GM23338 (cell line): ENCODE measurements at regions not wholly inside any gene's neighbourhood (a gene's known extent, or its start where the extent isn't known, plus 50 kb on each side); places are given as distances from the start of the nearest gene placed in this dataset.

Source experiments
- ATAC-seq: fragments of 200-7000 bp; cut with Tn5 transposase; 3 replicates; pipeline ENCODE4 v1.9.1; 2020
- DNase-seq: peaks from one replicate; pipeline ENCODE4 v3.0.0-alpha.2; 2015; ENCODE audit warnings: low spot score
- H2AFZ ChIP-seq: fragments of 200-600 bp; sonication (generic); 2 replicates; pipeline ENCODE4 v1.8.0; 2016; ENCODE audit warnings: antibody characterized with exemption, mild to moderate bottlenecking, moderate library complexity
- H3F3A ChIP-seq: fragments of 200-600 bp; sonication (generic); replicated peaks from 2 replicates; pipeline ENCODE4 v1.8.0; 2017; ENCODE audit warnings: antibody characterized with exemption, mixed run types, low read depth
- H3K27ac ChIP-seq: fragments of 200-600 bp; sonication (generic); 2 replicates; pipeline ENCODE4 v1.6.1; 2016; ENCODE audit warnings: low read depth
- H3K27me3 ChIP-seq: fragments of 200-600 bp; sonication (generic); 2 replicates; pipeline ENCODE4 v1.8.0; 2016; ENCODE audit warnings: mild to moderate bottlenecking, mixed run types, moderate library complexity; ENCODE audit not compliant: insufficient read depth
- H3K36me3 ChIP-seq: fragments of 200-600 bp; sonication (generic); 2 replicates; pipeline ENCODE4 v1.8.0; 2016; ENCODE audit warnings: mild to moderate bottlenecking; ENCODE audit not compliant: insufficient read depth
- H3K4me1 ChIP-seq: fragments of 200-600 bp; sonication (generic); 2 replicates; pipeline ENCODE4 v1.8.0; 2016; ENCODE audit warnings: mild to moderate bottlenecking, moderate library complexity; ENCODE audit not compliant: insufficient read depth
- H3K4me2 ChIP-seq: fragments of 200-600 bp; sonication (generic); 2 replicates; pipeline ENCODE4 v1.7.1; 2017; ENCODE audit warnings: mixed run types
- H3K4me3 ChIP-seq: fragments of 200-600 bp; sonication (generic); 2 replicates; pipeline ENCODE4 v1.6.1; 2016; ENCODE audit warnings: mixed run types
- H3K79me2 ChIP-seq: fragments of 200-600 bp; sonication (generic); replicated peaks from 2 replicates; pipeline ENCODE4 v1.8.0; 2017; ENCODE audit warnings: mild to moderate bottlenecking; ENCODE audit not compliant: insufficient read depth
- H3K9me2 ChIP-seq: fragments of 200-600 bp; sonication (generic); 2 replicates; pipeline ENCODE4 v1.8.0; 2017; ENCODE audit not compliant: insufficient read depth
- H4K20me1 ChIP-seq: fragments of 200-600 bp; sonication (generic); replicated peaks from 2 replicates; pipeline ENCODE4 v1.8.0; 2017; ENCODE audit warnings: mild to moderate bottlenecking; ENCODE audit not compliant: insufficient read depth
- H3K27ac Mint-ChIP-seq: 2 replicates; pipeline ENCODE4 v1.8.0; 2020; ENCODE audit warnings: inconsistent platforms, mild to moderate bottlenecking, moderate library complexity, mixed read lengths
- H3K27me3 Mint-ChIP-seq: 3 replicates; pipeline ENCODE4 v1.8.0; 2022; ENCODE audit warnings: low read depth, mild to moderate bottlenecking, moderate library complexity, mixed read lengths, inconsistent platforms; ENCODE audit not compliant: insufficient read depth, poor library complexity
- H3K36me3 Mint-ChIP-seq: 3 replicates; pipeline ENCODE4 v1.8.0; 2021; ENCODE audit warnings: low read depth, mild to moderate bottlenecking, inconsistent platforms, moderate library complexity, mixed read lengths
- H3K4me1 Mint-ChIP-seq: 3 replicates; pipeline ENCODE4 v1.8.0; 2020; ENCODE audit warnings: mild to moderate bottlenecking, inconsistent platforms, mixed read lengths
- H3K4me3 Mint-ChIP-seq: 3 replicates; pipeline ENCODE4 v1.8.0; 2021; ENCODE audit warnings: moderate library complexity, mild to moderate bottlenecking, inconsistent platforms, mixed read lengths
- H3K9me3 Mint-ChIP-seq: 3 replicates; pipeline ENCODE4 v1.8.0; 2020; ENCODE audit warnings: moderate library complexity, mild to moderate bottlenecking, inconsistent platforms, mixed read lengths
- CREB1 ChIP-seq: fragments of 250-450 bp; sonication (Bioruptor Pico); IDR thresholded peaks from 2 replicates; pipeline ENCODE4 v1.5.0; 2020; ENCODE audit warnings: low read depth, mild to moderate bottlenecking, moderate library complexity
- ETS1 ChIP-seq: IDR thresholded peaks from 2 replicates; pipeline ENCODE4 v1.6.1; 2016; ENCODE audit warnings: antibody characterized with exemption
- EZH2 ChIP-seq: fragments of 200-600 bp; sonication (generic); IDR thresholded peaks from one replicate; pipeline ENCODE4 v1.8.0; 2017; ENCODE audit warnings: antibody characterized with exemption, mild to moderate bottlenecking, low read depth; ENCODE audit not compliant: unreplicated experiment
- EZH2phosphoT487 ChIP-seq: fragments of 200-600 bp; sonication (generic); IDR thresholded peaks from one replicate; pipeline ENCODE4 v1.8.1; 2018; ENCODE audit warnings: antibody characterized with exemption; ENCODE audit not compliant: unreplicated experiment
- JUNB ChIP-seq: IDR thresholded peaks from one replicate; pipeline ENCODE4 v1.6.1; 2016; ENCODE audit warnings: antibody characterized with exemption; ENCODE audit not compliant: unreplicated experiment
- NANOG ChIP-seq: IDR thresholded peaks from 2 replicates; pipeline ENCODE4 v1.6.1; 2016; ENCODE audit warnings: antibody characterized with exemption, borderline replicate concordance
- POLR2AphosphoS5 ChIP-seq: IDR thresholded peaks from 2 replicates; pipeline ENCODE4 v1.6.1; 2016; ENCODE audit warnings: antibody characterized with exemption, low read depth
- STAT1 ChIP-seq: IDR thresholded peaks from one replicate; pipeline ENCODE4 v1.6.1; 2016; ENCODE audit warnings: antibody characterized with exemption; ENCODE audit not compliant: unreplicated experiment
- ZNF114 ChIP-seq: fragments of 250-450 bp; sonication (Bioruptor Pico); IDR thresholded peaks from 2 replicates; pipeline ENCODE4 v1.5.0; 2020; ENCODE audit warnings: mild to moderate bottlenecking, moderate library complexity
- ZNF331 ChIP-seq: fragments of 250-450 bp; sonication (Bioruptor Pico); IDR thresholded peaks from 2 replicates; pipeline ENCODE4 v1.5.0; 2020; ENCODE audit warnings: low read depth, mild to moderate bottlenecking, moderate library complexity
- ZNF462 ChIP-seq: fragments of 250-450 bp; sonication (Bioruptor Pico); IDR thresholded peaks from 2 replicates; pipeline ENCODE4 v1.5.0; 2020; ENCODE audit warnings: mild to moderate bottlenecking, moderate library complexity
- TF ChIP-seq, protein P1 (sequence below): IDR thresholded peaks from one replicate; pipeline ENCODE4 v1.6.1; 2018; ENCODE audit warnings: antibody characterized with exemption; ENCODE audit not compliant: unreplicated experiment
- TF ChIP-seq, protein P2 (sequence below), 2 experiments: fragments of 200-600 bp in 1 of 2; sonication (generic) in 1 of 2; conservative IDR thresholded peaks; 2 replicates each; pipeline versions ENCODE4 v1.5.1 to v1.6.1; 2016 to 2017; ENCODE audit warnings: antibody characterized with exemption in 2 of 2, low read depth in 2 of 2, mild to moderate bottlenecking in 2 of 2, moderate library complexity in 1 of 2

GRCh38 chr3:77906102-77906709 lies 866.3 kb downstream of the ROBO2 start:
- no peak for DNase-seq

More at GRCh38 chr3:77906102-77906709, 866.3 kb downstream of the ROBO2 start:
- Histone ChIP-seq H3K27me3 (no peaks in the 10 kb centered on the region), H3K4me2 (no peak overlapping the region), H3K4me1 (no peaks in the 10 kb centered on the region), H3K27ac (no peak overlapping the region), H3K9me2 (no peaks in the 10 kb centered on the region; the same call in 1 of the 2 replicates), H4K20me1 (no peaks in the 10 kb centered on the region), H2AFZ (no peak overlapping the region), H3K4me3 (no peak overlapping the region), H3F3A (no peaks in the 10 kb centered on the region), H3K79me2 (no peaks in the 10 kb centered on the region), H3K36me3 (no peaks in the 10 kb centered on the region)
- no peak for ATAC-seq
- H3K4me1 Mint-ChIP-seq: no peaks in the 10 kb centered on the region
- H3K36me3 Mint-ChIP-seq: no peaks in the 10 kb centered on the region
- TF ChIP-seq EZH2phosphoT487: no peak
- no peak for TF ChIP-seq CREB1 (CRISPR knock-in tag)
- TF ChIP-seq EZH2: no peak
- no peak for TF ChIP-seq ETS1
- no peak for TF ChIP-seq JUNB
- no peak for TF ChIP-seq ZNF331 (CRISPR knock-in tag)
- TF ChIP-seq, protein P1, sequence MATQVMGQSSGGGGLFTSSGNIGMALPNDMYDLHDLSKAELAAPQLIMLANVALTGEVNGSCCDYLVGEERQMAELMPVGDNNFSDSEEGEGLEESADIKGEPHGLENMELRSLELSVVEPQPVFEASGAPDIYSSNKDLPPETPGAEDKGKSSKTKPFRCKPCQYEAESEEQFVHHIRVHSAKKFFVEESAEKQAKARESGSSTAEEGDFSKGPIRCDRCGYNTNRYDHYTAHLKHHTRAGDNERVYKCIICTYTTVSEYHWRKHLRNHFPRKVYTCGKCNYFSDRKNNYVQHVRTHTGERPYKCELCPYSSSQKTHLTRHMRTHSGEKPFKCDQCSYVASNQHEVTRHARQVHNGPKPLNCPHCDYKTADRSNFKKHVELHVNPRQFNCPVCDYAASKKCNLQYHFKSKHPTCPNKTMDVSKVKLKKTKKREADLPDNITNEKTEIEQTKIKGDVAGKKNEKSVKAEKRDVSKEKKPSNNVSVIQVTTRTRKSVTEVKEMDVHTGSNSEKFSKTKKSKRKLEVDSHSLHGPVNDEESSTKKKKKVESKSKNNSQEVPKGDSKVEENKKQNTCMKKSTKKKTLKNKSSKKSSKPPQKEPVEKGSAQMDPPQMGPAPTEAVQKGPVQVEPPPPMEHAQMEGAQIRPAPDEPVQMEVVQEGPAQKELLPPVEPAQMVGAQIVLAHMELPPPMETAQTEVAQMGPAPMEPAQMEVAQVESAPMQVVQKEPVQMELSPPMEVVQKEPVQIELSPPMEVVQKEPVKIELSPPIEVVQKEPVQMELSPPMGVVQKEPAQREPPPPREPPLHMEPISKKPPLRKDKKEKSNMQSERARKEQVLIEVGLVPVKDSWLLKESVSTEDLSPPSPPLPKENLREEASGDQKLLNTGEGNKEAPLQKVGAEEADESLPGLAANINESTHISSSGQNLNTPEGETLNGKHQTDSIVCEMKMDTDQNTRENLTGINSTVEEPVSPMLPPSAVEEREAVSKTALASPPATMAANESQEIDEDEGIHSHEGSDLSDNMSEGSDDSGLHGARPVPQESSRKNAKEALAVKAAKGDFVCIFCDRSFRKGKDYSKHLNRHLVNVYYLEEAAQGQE: no peak
- TF ChIP-seq ZNF114 (CRISPR knock-in tag): no peak
- TF ChIP-seq NANOG: no peak
- TF ChIP-seq STAT1: no peak
- TF ChIP-seq ZNF462: no peak
- TF ChIP-seq, protein P2, sequence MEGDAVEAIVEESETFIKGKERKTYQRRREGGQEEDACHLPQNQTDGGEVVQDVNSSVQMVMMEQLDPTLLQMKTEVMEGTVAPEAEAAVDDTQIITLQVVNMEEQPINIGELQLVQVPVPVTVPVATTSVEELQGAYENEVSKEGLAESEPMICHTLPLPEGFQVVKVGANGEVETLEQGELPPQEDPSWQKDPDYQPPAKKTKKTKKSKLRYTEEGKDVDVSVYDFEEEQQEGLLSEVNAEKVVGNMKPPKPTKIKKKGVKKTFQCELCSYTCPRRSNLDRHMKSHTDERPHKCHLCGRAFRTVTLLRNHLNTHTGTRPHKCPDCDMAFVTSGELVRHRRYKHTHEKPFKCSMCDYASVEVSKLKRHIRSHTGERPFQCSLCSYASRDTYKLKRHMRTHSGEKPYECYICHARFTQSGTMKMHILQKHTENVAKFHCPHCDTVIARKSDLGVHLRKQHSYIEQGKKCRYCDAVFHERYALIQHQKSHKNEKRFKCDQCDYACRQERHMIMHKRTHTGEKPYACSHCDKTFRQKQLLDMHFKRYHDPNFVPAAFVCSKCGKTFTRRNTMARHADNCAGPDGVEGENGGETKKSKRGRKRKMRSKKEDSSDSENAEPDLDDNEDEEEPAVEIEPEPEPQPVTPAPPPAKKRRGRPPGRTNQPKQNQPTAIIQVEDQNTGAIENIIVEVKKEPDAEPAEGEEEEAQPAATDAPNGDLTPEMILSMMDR (conservative IDR thresholded peaks at IDR 0.05; ENCODE audit: low read depth in 2 of 2): no peak
- TF ChIP-seq POLR2AphosphoS5: no peak
- no peaks in the 10 kb centered on the region for H3K27me3 Mint-ChIP-seq
- no peak overlapping the region for H3K27ac Mint-ChIP-seq
- H3K9me3 Mint-ChIP-seq: no peaks in the 10 kb centered on the region; the same call in 2 of the 3 replicates
- H3K4me3 Mint-ChIP-seq: no peak overlapping the region
